Coronary artery (tissue), 2 donors: ENCODE measurements at regions not wholly inside any gene's neighbourhood (a gene's known extent, or its start where the extent isn't known, plus 50 kb on each side); places are given as distances from the start of the nearest gene placed in this dataset.

ENCODE experiments used
- DNase-seq: peaks from one replicate; pipeline ENCODE4 v3.0.0-alpha.2; 2017; ENCODE audit warnings: low spot score
- H3K27ac ChIP-seq, 2 donors: fragments of 200-600 bp; sonication (generic); one replicate each; pipeline ENCODE4 v1.5.1; 2016 to 2019
- H3K4me3 ChIP-seq: fragments of 200-600 bp; sonication (generic); 2 replicates; pipeline ENCODE4 v1.5.1; 2016; ENCODE audit warnings: mild to moderate bottlenecking, moderate library complexity
- TF ChIP-seq, protein P1 (sequence below): fragments of 200-600 bp; sonication (generic); IDR thresholded peaks from one replicate; pipeline ENCODE4 v1.5.1; 2019; ENCODE audit warnings: antibody characterized with exemption

DNA sequence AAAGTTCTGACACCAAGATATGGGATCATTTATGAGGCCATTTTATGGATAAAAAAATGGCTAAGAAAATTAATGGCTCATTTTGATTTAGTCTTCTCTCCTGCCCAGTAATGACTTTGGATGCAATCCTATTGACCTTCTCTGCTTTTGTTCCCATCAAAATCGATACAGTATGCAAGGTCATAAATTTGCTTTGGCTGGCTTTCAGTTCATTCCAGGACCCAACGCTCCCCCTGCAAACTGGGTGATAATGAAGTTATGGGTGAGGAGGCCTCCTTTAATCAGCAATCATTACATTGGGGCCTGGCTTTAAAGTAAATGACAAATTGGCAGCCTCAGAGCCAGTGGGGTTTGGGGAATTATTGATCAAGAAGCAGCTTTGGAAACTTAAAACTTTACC lies 351.8 kb upstream of the GYPC start:
- Histone ChIP-seq H3K4me3 (no peak overlapping the region), H3K27ac (no peak overlapping the region)
- TF ChIP-seq, protein P1, sequence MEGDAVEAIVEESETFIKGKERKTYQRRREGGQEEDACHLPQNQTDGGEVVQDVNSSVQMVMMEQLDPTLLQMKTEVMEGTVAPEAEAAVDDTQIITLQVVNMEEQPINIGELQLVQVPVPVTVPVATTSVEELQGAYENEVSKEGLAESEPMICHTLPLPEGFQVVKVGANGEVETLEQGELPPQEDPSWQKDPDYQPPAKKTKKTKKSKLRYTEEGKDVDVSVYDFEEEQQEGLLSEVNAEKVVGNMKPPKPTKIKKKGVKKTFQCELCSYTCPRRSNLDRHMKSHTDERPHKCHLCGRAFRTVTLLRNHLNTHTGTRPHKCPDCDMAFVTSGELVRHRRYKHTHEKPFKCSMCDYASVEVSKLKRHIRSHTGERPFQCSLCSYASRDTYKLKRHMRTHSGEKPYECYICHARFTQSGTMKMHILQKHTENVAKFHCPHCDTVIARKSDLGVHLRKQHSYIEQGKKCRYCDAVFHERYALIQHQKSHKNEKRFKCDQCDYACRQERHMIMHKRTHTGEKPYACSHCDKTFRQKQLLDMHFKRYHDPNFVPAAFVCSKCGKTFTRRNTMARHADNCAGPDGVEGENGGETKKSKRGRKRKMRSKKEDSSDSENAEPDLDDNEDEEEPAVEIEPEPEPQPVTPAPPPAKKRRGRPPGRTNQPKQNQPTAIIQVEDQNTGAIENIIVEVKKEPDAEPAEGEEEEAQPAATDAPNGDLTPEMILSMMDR: no peak
- DNase-seq: no peak

DNA sequence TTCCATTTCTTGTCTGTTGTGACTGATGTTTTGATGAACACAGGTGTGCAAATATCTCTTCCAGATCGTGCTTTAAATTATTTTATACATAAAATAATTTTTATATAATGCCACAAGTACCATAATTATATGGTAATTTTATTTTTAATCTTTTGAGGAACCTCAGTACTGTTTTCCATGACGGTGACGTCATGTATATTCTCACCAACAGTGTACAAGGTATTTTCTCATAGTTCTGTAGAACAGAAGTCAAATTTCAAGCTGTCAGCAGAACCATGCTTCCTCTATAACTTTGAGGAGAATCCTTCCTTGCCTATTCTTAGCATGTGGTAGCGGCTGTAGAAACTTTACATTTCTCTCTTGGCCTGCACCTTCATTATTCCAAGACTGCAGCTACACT lies 349.4 kb upstream of the GYPC start:
- TF ChIP-seq, protein P1: no peak
- Histone ChIP-seq H3K27ac (no peak overlapping the region), H3K4me3 (no peak overlapping the region)
- DNase-seq: no peak

DNA sequence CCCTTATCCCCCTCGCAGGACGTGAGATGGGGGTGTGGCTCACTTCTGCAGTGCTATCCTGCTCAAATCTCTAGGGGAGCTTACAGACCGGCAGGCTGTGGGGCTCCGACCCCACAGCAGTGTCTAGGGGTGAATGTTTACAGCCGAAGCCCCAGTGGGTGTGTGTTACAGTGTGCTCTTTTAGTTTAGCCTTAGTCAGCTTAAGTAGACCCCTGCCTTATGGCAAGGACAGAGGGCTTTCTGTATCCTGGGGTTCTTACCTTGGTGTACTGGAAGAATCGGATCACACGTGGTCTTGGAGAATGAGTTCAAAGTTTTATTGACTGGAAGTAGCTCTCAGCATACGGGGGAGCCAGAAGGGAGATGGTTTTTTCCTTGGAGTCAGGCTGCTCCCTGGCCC lies 348.2 kb upstream of the GYPC start:
- Histone ChIP-seq H3K4me3 (no peak overlapping the region), H3K27ac (no peak overlapping the region)
- TF ChIP-seq, protein P1: no peak
- no peak for DNase-seq

DNA sequence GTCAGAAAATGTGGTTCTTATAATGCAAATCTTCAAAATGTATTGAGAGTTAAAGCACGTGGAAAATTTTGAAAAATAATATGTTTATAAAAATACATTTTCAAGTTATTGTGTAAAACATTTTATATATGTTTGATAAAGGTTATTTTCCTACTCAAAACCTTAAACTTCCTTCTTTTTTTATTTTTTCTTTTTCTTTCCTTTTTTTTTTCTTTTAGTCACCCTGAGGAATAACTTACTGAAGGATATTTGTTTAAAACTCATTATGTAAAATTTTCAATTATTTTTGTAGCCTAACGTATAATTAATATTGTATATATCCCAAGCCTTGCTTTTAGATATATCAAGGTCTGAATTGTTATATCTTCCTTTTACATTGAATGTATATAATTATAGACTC lies 346.8 kb upstream of the GYPC start:
- no peak for DNase-seq
- TF ChIP-seq, protein P1: no peak
- Histone ChIP-seq H3K27ac (no peak overlapping the region), H3K4me3 (no peak overlapping the region)

DNA sequence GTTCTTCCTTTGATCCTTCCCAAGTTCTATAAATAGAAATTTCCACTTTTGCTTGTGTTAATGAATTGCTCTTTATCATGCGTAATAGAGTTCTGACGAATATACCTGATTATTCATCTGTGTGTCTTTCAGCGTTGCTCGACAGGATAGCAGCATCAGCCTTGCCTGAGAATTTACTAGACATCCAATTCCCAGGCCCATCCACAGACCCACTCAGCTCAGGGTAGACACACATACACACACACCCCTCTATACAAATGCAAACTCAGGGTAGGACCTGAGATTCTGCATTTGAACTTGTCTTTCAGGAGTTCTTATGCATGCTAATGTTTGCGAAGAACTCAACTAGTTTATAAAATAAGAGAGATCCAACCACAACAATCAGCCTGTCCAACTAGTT lies 343.4 kb upstream of the GYPC start:
- TF ChIP-seq, protein P1: no peak
- DNase-seq: no peak
- Histone ChIP-seq H3K4me3 (no peak overlapping the region), H3K27ac (no peak overlapping the region)

DNA sequence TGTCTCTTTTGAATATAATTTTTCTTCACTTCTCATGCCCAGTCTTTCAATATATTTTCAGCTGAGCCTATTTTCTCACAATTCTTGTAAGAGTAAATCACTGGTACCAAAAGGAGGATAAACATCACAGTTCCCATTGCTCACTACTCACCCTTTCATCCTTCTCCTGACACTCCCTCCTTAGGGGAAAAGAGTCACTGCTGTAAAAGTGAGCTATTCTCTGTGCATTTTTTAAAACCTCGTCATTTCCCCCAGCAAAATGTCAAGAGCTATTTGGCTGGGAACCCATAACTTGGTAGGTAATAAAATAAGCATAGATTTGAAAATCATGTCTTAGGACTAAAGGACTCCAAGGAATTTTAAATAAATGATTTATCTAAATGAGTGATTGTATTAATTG lies 340.1 kb upstream of the GYPC start:
- DNase-seq: no peak
- Histone ChIP-seq H3K4me3 (no peak overlapping the region), H3K27ac (no peak overlapping the region)
- TF ChIP-seq, protein P1: no peak

DNA sequence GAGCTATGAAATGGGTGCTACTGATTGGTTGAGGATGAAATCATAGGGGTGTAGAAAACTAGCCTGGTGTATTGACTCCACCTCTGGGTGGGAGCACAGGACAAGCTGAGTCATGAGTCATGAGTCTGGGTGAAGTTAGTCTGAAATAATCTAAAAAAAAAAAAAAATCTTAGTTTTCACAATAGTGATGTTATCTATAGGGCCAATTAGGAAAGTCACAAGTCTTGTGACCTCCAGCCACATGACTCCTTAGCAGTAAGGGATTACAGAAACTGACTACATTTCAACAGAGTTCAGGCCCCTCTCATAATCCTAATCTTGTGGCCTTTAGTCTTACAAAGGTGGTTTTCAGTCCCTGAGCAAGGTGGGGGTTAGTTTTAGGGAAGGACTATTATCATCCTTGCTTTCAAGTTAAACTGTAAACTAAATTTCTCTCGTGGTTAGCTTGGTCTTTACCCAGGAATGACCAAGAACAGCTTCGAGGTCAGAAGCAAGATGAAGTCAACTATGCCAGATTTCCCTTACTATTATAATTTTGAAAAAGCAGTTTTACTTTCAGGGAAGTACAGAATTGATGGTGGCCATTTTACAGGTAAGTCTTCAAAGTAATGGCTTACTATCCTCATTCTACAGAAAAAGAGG lies 338.0 kb upstream of the GYPC start:
- no peak overlapping the region for H3K27ac ChIP-seq
- TF ChIP-seq, protein P1: no peak
- no peak for DNase-seq
- no peak overlapping the region for H3K4me3 ChIP-seq
